ENCODE measurements at regions not wholly inside any gene's neighbourhood (a gene's known extent, or its start where the extent isn't known, plus 50 kb on each side); places are given as distances from the start of the nearest gene placed in this dataset.

- no peak for TF ChIP-seq EZH2 (IDR thresholded peaks at IDR 0.05)
- TF ChIP-seq POLR2AphosphoS5 (IDR thresholded peaks at IDR 0.05; ENCODE audit: borderline replicate concordance, low read depth, low read length), result no peak
- no peak for TF ChIP-seq FOXP2 (optimal IDR thresholded peaks at IDR 0.05; ENCODE audit: control extremely low read depth, extremely low read length, insufficient read depth)
Measured at GRCh38 chr4:181278941-181279340, 964.3 kb upstream of the TENM3 start.
